ENCODE measurements at regions not wholly inside any gene's neighbourhood (a gene's known extent, or its start where the extent isn't known, plus 50 kb on each side); places are given as distances from the start of the nearest gene placed in this dataset.

GRCh38 chr10:16292366-16292765 lies 144.4 kb upstream of the PTER start:
- in situ Hi-C loops (cut with MboI; ENCODE audit: low sequenced_read_pairs): no loop called here
- H2BK20ac ChIP-seq (ENCODE audit: low read depth, low read length): no peak overlapping the region
- WGBS, 2 experiments (ENCODE audit: extremely low coverage in 2 of 2, insufficient read length in 1 of 2): 40% methylated on average over 1 of the region's 7 CpGs; no CpG with 5 or more reads in 1 of the 2 experiments
- no peak overlapping the region for H3K4me3 ChIP-seq (ENCODE audit: insufficient read depth, low read depth, low read length)
- H3K9me3 ChIP-seq (ENCODE audit: control insufficient read depth, insufficient read depth, low read length): peaks cover 5% of the 10 kb centered on the region; the same call in 1 of the 2 replicates
- TF ChIP-seq POLR2A (IDR thresholded peaks at IDR 0.05; ENCODE audit: low read depth, low read length) (no peak), SMC3 (IDR thresholded peaks at IDR 0.05; ENCODE audit: low read depth, low read length) (no peak), RFX5 (IDR thresholded peaks at IDR 0.05; ENCODE audit: low read depth, low read length) (no peak), BHLHE40 (IDR thresholded peaks at IDR 0.05; ENCODE audit: low read depth, low read length) (no peak), FOS (IDR thresholded peaks at IDR 0.05; ENCODE audit: low read depth, low read length) (no peak), ELK1 (IDR thresholded peaks at IDR 0.05; ENCODE audit: borderline replicate concordance, low read depth, low read length) (no peak), CEBPB (IDR thresholded peaks at IDR 0.05; ENCODE audit: low read depth, low read length) (no peak), MAFK (IDR thresholded peaks at IDR 0.05; ENCODE audit: low read depth, low read length) (no peak), RCOR1 (IDR thresholded peaks at IDR 0.05; ENCODE audit: insufficient replicate concordance, low read length) (no peak), CHD1 (IDR thresholded peaks at IDR 0.05; ENCODE audit: low read depth, low read length) (no peak), MAZ (IDR thresholded peaks at IDR 0.05; ENCODE audit: borderline replicate concordance, low read depth, low read length) (no peak), MXI1 (IDR thresholded peaks at IDR 0.05; ENCODE audit: borderline replicate concordance, low read depth, low read length) (no peak), RAD21 (IDR thresholded peaks at IDR 0.05; ENCODE audit: low read length) (no peak), USF2 (IDR thresholded peaks at IDR 0.05; ENCODE audit: low read depth, low read length) (no peak), NFE2L2 (IDR thresholded peaks at IDR 0.05; ENCODE audit: low read depth, low read length) (no peak)
- TF ChIP-seq, protein P1, sequence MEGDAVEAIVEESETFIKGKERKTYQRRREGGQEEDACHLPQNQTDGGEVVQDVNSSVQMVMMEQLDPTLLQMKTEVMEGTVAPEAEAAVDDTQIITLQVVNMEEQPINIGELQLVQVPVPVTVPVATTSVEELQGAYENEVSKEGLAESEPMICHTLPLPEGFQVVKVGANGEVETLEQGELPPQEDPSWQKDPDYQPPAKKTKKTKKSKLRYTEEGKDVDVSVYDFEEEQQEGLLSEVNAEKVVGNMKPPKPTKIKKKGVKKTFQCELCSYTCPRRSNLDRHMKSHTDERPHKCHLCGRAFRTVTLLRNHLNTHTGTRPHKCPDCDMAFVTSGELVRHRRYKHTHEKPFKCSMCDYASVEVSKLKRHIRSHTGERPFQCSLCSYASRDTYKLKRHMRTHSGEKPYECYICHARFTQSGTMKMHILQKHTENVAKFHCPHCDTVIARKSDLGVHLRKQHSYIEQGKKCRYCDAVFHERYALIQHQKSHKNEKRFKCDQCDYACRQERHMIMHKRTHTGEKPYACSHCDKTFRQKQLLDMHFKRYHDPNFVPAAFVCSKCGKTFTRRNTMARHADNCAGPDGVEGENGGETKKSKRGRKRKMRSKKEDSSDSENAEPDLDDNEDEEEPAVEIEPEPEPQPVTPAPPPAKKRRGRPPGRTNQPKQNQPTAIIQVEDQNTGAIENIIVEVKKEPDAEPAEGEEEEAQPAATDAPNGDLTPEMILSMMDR (conservative IDR thresholded peaks at IDR 0.05; ENCODE audit: low read depth, low read length): no peak
- ChIA-PET POLR2A (ENCODE audit: unreplicated experiment) (no interaction called here), CTCF (no interaction called here)
- no peaks in the 10 kb centered on the region for H3K27me3 ChIP-seq (ENCODE audit: control insufficient read depth, insufficient read depth, low read length)
- no peaks in the 10 kb centered on the region for H3K9me1 ChIP-seq (ENCODE audit: insufficient read depth, low read length)
- no peaks in the 10 kb centered on the region for H3K36me3 ChIP-seq (ENCODE audit: control insufficient read depth, insufficient read depth, low read length)
- H3K79me1 ChIP-seq (ENCODE audit: low read depth in 1 of 2, low read length in 2 of 2): no peaks in the 10 kb centered on the region
- H2BK5ac ChIP-seq (ENCODE audit: low read depth, low read length, poor library complexity, severe bottlenecking): no peak overlapping the region
- no peak overlapping the region for H3K9ac ChIP-seq (ENCODE audit: low read depth, low read length)
- H4K5ac ChIP-seq (ENCODE audit: low read depth, low read length): no peak overlapping the region
- H3K14ac ChIP-seq (replicated peaks; ENCODE audit: low read depth, low read length): no peak overlapping the region
- dilution Hi-C loops (cut with HindIII; ENCODE audit: low sequenced_read_pairs, unreplicated experiment): no loop called here
- H2AK9ac ChIP-seq (replicated peaks; ENCODE audit: low read depth, low read length, poor library complexity): no peak overlapping the region
- H3K4me2 ChIP-seq (ENCODE audit: low read depth, low read length): no peak overlapping the region
- no peak for ATAC-seq (ENCODE audit: low read depth)
- no peak overlapping the region for H3K56ac ChIP-seq (ENCODE audit: extremely low read depth, insufficient read depth, low read length)
- no peak overlapping the region for H2AFZ ChIP-seq (replicated peaks; ENCODE audit: low read length, poor library complexity)
- H3K18ac ChIP-seq (ENCODE audit: low read depth, low read length): no peak overlapping the region
- no peak overlapping the region for H3K23ac ChIP-seq (ENCODE audit: low read depth, low read length)
- H3K4me1 ChIP-seq (ENCODE audit: control insufficient read depth, insufficient read depth, low read length): no peaks in the 10 kb centered on the region
- H4K20me1 ChIP-seq (ENCODE audit: insufficient read depth, low read length): no peaks in the 10 kb centered on the region
- no peak overlapping the region for H2AK5ac ChIP-seq (ENCODE audit: low read depth, low read length)
- H2BK15ac ChIP-seq (ENCODE audit: low read depth, low read length): no peak overlapping the region
- no TSS peak for BruUV-seq (replicated peaks)
- intact Hi-C loops (cut with micrococcal nuclease): no loop called here
- no peak overlapping the region for H4K91ac ChIP-seq (ENCODE audit: insufficient read depth, low read depth, low read length)
- DNase-seq: no peak
- H4K8ac ChIP-seq (ENCODE audit: low read depth in 2 of 2, low read length in 2 of 2): no peak overlapping the region
- H3K27ac ChIP-seq (ENCODE audit: insufficient read depth, low read length): no peak overlapping the region
- no peak overlapping the region for H3K4ac ChIP-seq (ENCODE audit: low read depth, low read length)
- H2BK120ac ChIP-seq (ENCODE audit: low read depth, low read length): no peak overlapping the region

Data from IMR-90 (cell line).